ENCODE measurements at regions not wholly inside any gene's neighbourhood (a gene's known extent, or its start where the extent isn't known, plus 50 kb on each side); places are given as distances from the start of the nearest gene placed in this dataset.

DNA sequence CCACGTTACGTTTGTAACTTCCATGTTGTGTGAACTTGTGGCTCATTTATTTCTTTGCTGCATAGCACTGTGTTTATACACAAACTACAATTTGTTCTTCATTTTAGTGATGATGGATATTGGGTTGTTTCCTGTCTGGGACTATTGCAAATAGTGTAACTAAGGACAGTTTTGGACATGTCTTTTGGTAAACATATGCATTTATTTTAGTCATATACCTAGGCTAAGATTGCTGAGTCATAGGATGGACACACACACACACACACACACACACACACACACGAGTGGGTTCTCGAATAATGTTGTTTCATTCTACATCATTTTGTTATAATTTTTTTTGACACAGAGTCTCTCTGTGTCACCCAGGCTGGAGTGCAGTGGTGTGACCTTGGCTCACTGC is 123.5 kb upstream of the CAND1 start:
- no peak for FAIRE-seq
- Histone ChIP-seq H3K4me3 (ENCODE audit: low read length in 3 of 3) (no peak overlapping the region), H3K9me3 (ENCODE audit: control insufficient read depth in 2 of 3, insufficient read depth in 1 of 3, low read length in 3 of 3) (no peaks in the 10 kb centered on the region), H3K27ac (ENCODE audit: low read depth in 2 of 2, low read length in 2 of 2) (no peak overlapping the region), H3K9ac (ENCODE audit: low read length in 3 of 3) (no peak overlapping the region), H3K27me3 (ENCODE audit: control insufficient read depth, insufficient read depth, low read length) (no peaks in the 10 kb centered on the region), H3K4me1 (ENCODE audit: control insufficient read depth in 2 of 3, insufficient read depth in 2 of 3, low read depth in 1 of 3, low read length in 3 of 3) (no peaks in the 10 kb centered on the region), H3K36me3 (ENCODE audit: control insufficient read depth in 2 of 3, insufficient read depth in 3 of 3, low read length in 3 of 3) (no peaks in the 10 kb centered on the region)
- intact Hi-C loops (cut with DNase I), result no loop called here
- no peak for TF ChIP-seq CTCF (IDR thresholded peaks at IDR 0.05; ENCODE audit: borderline replicate concordance, extremely low read depth, insufficient read depth)
- no peak for DNase-seq

GRCh38 chr12:67147030-67147429 is 122.1 kb upstream of the CAND1 start:
- H3K27me3 ChIP-seq (ENCODE audit: control insufficient read depth, insufficient read depth, low read length), result no peaks in the 10 kb centered on the region
- no peaks in the 10 kb centered on the region for H3K4me1 ChIP-seq (ENCODE audit: control insufficient read depth in 2 of 3, insufficient read depth in 2 of 3, low read depth in 1 of 3, low read length in 3 of 3)
- no peak overlapping the region for H3K9ac ChIP-seq (ENCODE audit: low read length in 3 of 3)
- H3K9me3 ChIP-seq (ENCODE audit: control insufficient read depth in 2 of 3, insufficient read depth in 1 of 3, low read length in 3 of 3), result no peaks in the 10 kb centered on the region
- H3K27ac ChIP-seq (ENCODE audit: low read depth in 2 of 2, low read length in 2 of 2), result no peak overlapping the region
- FAIRE-seq, result no peak
- H3K36me3 ChIP-seq (ENCODE audit: control insufficient read depth in 2 of 3, insufficient read depth in 3 of 3, low read length in 3 of 3), result no peaks in the 10 kb centered on the region
- no peak for TF ChIP-seq CTCF (IDR thresholded peaks at IDR 0.05; ENCODE audit: borderline replicate concordance, extremely low read depth, insufficient read depth)
- intact Hi-C loops (cut with DNase I), result no loop called here
- DNase-seq, result no peak
- no peak overlapping the region for H3K4me3 ChIP-seq (ENCODE audit: low read length in 3 of 3)

- no peak overlapping the region for H3K27ac ChIP-seq (ENCODE audit: low read depth in 2 of 2, low read length in 2 of 2)
Observed at GRCh38 chr12:67147447-67147846, 121.7 kb upstream of the CAND1 start.

More at GRCh38 chr12:67147447-67147846, 121.7 kb upstream of the CAND1 start:
- Histone ChIP-seq H3K9ac (ENCODE audit: low read length in 3 of 3) (no peak overlapping the region), H3K4me1 (ENCODE audit: control insufficient read depth in 2 of 3, insufficient read depth in 2 of 3, low read depth in 1 of 3, low read length in 3 of 3) (no peaks in the 10 kb centered on the region), H3K36me3 (ENCODE audit: control insufficient read depth in 2 of 3, insufficient read depth in 3 of 3, low read length in 3 of 3) (no peaks in the 10 kb centered on the region), H3K4me3 (ENCODE audit: low read length in 3 of 3) (no peak overlapping the region), H3K9me3 (ENCODE audit: control insufficient read depth in 2 of 3, insufficient read depth in 1 of 3, low read length in 3 of 3) (no peaks in the 10 kb centered on the region), H3K27me3 (ENCODE audit: control insufficient read depth, insufficient read depth, low read length) (no peaks in the 10 kb centered on the region)
- DNase-seq (no peak), FAIRE-seq (no peak)
- no peak for TF ChIP-seq CTCF (IDR thresholded peaks at IDR 0.05; ENCODE audit: borderline replicate concordance, extremely low read depth, insufficient read depth)
- intact Hi-C loops (cut with DNase I), result no loop called here

Data from kidney (tissue), 13 donors.